ENCODE measurements at regions not wholly inside any gene's neighbourhood (a gene's known extent, or its start where the extent isn't known, plus 50 kb on each side); places are given as distances from the start of the nearest gene placed in this dataset.

GRCh38 chr4:169906821-169907220 is 119.4 kb downstream of the MFAP3L start:
- Mint-ChIP-seq H3K4me3 (ENCODE audit: unreplicated experiment) (no peak overlapping the region), H3K4me1 (ENCODE audit: low read depth) (peaks cover 10% of the 10 kb centered on the region), H3K36me3 (ENCODE audit: low read depth) (no peaks in the 10 kb centered on the region), H3K27ac (ENCODE audit: unreplicated experiment) (no peak overlapping the region), H3K27me3 (ENCODE audit: low read depth) (peaks cover 19% of the 10 kb centered on the region), H3K9me3 (ENCODE audit: low read depth) (no peaks in the 10 kb centered on the region)
- TF ChIP-seq CTCF (IDR thresholded peaks at IDR 0.05): no peak
- no peak for DNase-seq (ENCODE audit: low spot score)

GRCh38 chr4:169906104-169906503 is 120.1 kb downstream of the MFAP3L start:
- TF ChIP-seq CTCF (IDR thresholded peaks at IDR 0.05): no peak
- H3K27ac Mint-ChIP-seq (ENCODE audit: unreplicated experiment): no peak overlapping the region
- DNase-seq (ENCODE audit: low spot score): no peak
- H3K4me3 Mint-ChIP-seq (ENCODE audit: unreplicated experiment): no peak overlapping the region
- H3K27me3 Mint-ChIP-seq (ENCODE audit: low read depth): peaks cover 19% of the 10 kb centered on the region
- H3K9me3 Mint-ChIP-seq (ENCODE audit: low read depth): no peaks in the 10 kb centered on the region
- no peaks in the 10 kb centered on the region for H3K36me3 Mint-ChIP-seq (ENCODE audit: low read depth)
- peaks cover 10% of the 10 kb centered on the region for H3K4me1 Mint-ChIP-seq (ENCODE audit: low read depth)

GRCh38 chr4:169902658-169903345 is 123.4 kb downstream of the MFAP3L start:
- Mint-ChIP-seq H3K4me1 (ENCODE audit: low read depth) (peaks cover 14% of the 10 kb centered on the region), H3K9me3 (ENCODE audit: low read depth) (no peaks in the 10 kb centered on the region), H3K27me3 (ENCODE audit: low read depth) (peaks cover 16% of the 10 kb centered on the region), H3K27ac (ENCODE audit: unreplicated experiment) (no peak overlapping the region), H3K36me3 (ENCODE audit: low read depth) (no peaks in the 10 kb centered on the region), H3K4me3 (ENCODE audit: unreplicated experiment) (no peak overlapping the region)
- no peak for DNase-seq (ENCODE audit: low spot score)
- no peak for TF ChIP-seq CTCF (IDR thresholded peaks at IDR 0.05)

- Mint-ChIP-seq H3K9me3 (ENCODE audit: low read depth) (no peaks in the 10 kb centered on the region), H3K36me3 (ENCODE audit: low read depth) (no peaks in the 10 kb centered on the region), H3K27me3 (ENCODE audit: low read depth) (peaks cover 16% of the 10 kb centered on the region), H3K4me3 (ENCODE audit: unreplicated experiment) (no peak overlapping the region), H3K27ac (ENCODE audit: unreplicated experiment) (no peak overlapping the region), H3K4me1 (ENCODE audit: low read depth) (peaks cover 14% of the 10 kb centered on the region)
- DNase-seq (ENCODE audit: low spot score): no peak
- TF ChIP-seq CTCF (IDR thresholded peaks at IDR 0.05): no peak
Observed at GRCh38 chr4:169900241-169900845, 125.9 kb downstream of the MFAP3L start.

- Mint-ChIP-seq H3K36me3 (ENCODE audit: low read depth) (no peaks in the 10 kb centered on the region), H3K27ac (ENCODE audit: unreplicated experiment) (no peak overlapping the region), H3K9me3 (ENCODE audit: low read depth) (no peaks in the 10 kb centered on the region), H3K27me3 (ENCODE audit: low read depth) (peaks cover 16% of the 10 kb centered on the region), H3K4me3 (ENCODE audit: unreplicated experiment) (no peak overlapping the region), H3K4me1 (ENCODE audit: low read depth) (peaks cover 9% of the 10 kb centered on the region)
- DNase-seq (ENCODE audit: low spot score): no peak
- no peak for TF ChIP-seq CTCF (IDR thresholded peaks at IDR 0.05)
Observed at GRCh38 chr4:169899295-169899694, 126.9 kb downstream of the MFAP3L start.
